Medulla oblongata (tissue), 1 donor: ENCODE measurements at regions not wholly inside any gene's neighbourhood (a gene's known extent, or its start where the extent isn't known, plus 50 kb on each side); places are given as distances from the start of the nearest gene placed in this dataset.

ENCODE experiments used
- DNase-seq: peaks from one replicate; pipeline ENCODE4 v3.0.0-alpha.2; 2015; ENCODE audit errors: extremely low spot score

DNA sequence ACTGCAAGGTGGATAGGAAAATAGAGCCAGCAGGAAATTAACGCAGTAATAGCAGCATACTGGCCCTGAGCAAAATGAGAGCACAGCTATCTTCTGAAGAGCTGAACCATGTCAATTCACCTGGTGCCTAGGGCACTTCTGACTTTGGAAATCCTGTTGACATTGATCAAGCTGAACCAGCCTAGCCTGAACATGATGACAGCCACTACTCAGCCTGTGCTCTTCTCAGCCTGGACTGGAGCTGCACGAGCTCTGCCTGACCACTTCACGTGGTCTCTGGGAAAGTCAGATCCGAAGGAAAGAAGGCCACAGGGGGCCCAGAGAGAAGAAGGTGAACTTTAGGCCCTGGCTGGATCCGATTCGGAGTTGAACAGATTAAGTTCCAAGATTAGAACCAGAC is 421.9 kb downstream of the LPIN1 start:
- DNase-seq, result no peak

DNA sequence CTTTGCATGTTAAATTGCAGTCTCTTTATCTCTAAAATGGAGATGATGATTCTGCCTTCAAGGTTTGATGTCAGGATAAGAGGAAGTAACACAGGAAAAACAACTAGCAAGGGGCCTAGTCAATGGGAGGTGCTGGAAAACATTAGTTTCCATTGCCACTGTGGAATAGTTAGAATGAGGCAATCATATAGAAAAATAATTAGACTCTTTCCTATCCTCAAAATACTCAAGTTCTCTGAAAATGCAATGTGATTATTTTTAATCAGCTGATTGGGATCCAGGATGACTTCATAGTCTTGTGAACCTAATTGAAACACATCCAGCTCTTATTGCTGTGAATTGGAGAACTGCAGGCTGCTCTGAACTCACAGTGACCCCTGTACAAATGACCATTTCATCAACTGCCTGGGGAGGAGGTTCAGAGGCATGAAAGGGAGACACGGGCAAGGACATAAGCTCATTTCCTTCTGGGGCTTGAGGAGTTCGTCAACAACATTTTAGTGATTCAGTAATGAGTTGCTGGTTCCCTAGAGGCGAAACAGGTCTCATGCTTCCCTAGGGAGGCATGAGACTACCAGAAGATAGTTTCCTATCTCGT is 422.5 kb downstream of the LPIN1 start:
- DNase-seq, result peak; percentile 65

DNA sequence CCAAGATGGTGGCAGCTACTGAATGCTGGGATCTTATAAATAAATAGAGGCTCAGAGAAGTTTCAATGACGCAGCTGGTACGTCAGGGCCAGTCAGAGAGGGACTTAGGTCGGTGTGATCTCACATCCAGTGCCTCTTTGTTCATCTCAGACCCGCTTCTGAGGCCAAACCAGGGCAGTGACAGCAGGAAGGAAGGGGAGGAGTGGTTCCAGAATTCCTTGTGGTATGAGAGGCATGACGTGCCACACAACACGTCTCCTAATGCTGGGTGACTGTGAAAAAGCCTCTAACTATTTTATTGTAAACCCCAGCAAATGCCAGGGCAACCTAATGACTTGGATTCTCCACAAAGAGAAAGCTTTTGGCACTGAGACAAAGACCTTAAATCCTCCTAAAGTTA is 423.3 kb downstream of the LPIN1 start:
- peak; percentile 63 for DNase-seq

DNA sequence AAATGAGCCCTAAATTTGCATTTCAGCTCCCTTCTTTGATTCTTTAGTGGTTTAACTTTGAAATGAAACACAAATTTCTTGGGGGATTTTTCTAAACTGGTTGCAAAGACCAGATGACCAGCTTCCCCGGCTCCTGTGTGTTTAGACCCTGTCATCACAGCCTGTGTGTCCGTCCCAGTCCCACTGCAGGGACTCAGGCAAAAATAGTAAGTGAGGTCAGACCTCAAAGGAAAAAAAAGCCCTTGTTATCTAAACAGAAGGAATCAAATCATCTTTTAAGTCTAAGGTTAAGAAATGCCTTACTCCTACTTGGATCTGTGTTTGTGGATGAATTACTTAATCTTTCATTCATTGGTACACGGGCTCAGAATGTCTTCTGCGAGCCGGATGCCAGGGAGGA is 423.7 kb downstream of the LPIN1 start:
- no peak for DNase-seq

- DNase-seq, result no peak
Observed at GRCh38 chr2:12173271-12173942, 427.0 kb downstream of the LPIN1 start.

DNA sequence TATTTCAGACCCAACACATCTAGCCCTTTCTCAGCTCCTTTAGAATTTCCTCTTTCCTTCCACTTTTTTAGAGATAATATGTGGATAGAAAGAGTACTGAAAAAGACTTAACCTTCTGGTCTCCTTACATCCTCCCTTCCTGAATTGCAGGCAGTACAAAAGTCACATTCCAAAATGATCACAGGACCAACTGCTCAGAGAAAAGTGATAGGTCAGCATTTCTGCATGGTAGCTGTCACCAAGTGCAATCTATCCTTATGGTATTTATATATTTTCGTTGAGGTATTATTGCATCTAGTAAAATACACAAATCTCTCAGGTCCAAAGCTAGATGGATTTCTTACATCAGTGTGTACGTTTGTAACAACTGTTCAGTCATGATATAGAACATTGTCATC is 427.5 kb downstream of the LPIN1 start:
- no peak for DNase-seq

DNA sequence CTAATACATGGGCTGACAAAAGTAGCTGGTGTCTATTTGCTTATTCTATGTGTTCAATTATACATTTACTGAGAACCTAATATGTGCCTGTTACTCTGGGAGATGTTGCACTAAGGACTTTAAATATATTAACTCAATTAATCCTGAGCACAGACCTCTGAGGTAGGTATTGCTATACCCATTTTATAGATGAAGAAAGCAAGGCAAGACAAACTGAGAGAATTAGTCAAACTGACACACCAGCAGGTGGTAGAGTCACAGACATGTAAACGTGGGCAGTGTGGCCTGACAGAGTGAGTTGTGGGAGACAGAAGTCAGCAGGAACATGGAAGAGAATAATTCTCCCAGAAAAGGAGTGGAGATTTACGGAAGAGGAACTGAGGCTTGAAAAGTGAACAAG is 428.9 kb downstream of the LPIN1 start:
- DNase-seq, result no peak

DNA sequence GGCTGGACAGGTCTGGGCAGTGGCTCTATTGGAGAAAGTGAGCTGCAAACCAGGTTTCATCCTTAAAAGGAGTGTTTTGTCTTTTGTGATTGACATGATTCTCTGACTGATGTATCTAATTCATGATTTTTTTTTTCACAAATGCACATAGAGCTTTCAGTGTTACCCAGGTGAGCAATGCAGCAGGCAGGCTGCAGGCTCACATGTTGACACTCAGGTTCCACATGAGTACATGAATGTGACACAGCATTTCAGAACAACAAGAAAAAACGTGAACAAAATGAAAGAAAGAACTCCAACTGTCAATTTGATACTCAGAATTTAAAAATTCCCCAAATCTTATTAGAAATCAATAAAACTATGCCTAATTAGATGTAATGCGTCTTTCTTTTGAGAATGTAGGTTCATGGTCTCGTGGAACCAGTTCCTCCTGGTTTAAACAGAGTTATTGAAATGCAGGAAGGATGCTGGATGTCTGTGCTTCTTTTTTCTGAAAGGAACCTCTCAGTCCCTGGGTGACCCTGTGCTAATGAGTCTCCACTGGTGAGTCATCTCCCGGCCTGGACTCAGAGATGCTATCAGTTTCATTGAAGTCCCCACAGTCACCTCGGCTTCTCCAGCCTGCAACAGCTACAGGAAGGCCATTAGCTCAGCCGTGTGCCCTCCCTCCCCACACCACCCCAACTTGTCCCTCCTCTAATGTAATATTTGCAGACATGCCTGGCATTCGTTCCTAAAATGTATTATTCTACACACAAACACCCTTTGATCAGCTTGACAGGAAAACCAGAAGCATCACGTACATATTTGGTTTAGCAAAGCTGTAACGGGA is 430.4 kb downstream of the LPIN1 start:
- peak; percentile 22 for DNase-seq

GRCh38 chr2:12177455-12178288 is 431.2 kb downstream of the LPIN1 start:
- no peak for DNase-seq

- no peak for DNase-seq
Observed at GRCh38 chr2:12178289-12179080, 432.1 kb downstream of the LPIN1 start.

DNA sequence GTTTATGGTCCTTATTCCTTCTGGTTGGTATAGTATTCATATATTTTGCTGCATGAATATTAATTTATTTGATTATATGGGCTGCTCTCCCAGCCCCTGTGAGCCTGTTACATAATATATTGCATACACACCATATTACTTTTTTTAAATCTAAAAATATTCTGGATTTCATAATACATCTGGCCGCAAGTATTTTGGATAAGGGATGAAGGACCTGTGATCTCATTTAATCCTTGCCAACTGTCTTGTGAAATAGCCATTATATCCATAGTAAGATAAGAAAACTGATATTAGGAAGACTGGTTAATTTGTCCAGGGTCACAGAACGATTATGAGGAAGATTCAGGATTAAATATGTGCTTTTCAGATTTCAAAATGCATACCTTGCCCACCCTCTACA is 433.6 kb downstream of the LPIN1 start:
- DNase-seq, result no peak

DNA sequence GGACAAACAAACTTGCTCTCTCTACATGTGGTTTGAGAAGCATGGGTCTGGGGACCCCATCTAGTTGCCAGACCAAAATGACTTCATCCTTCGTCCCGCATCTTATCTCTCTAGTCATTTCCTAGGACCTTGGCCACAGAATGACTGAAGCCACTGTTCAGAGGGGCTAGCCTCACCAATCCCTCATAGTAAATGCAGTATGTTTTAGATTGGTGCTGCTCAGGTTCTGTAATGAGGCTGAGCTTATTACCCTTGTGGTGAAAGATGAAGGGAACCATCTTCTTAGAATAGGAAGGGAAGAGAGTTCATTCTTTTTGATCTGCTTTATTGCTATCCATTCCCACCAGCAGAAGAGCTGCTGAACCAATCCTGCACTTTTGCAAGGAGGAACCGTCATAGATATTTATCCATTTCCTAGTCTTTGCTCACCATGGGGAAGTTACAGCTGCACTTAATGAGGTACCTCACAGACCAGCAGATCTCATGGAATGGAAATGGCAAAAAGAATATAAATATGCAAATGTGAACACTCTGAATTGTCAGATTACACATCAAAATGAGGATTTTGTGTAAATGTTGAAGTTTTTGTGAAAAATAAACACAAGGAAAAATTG is 436.7 kb downstream of the LPIN1 start:
- no peak for DNase-seq

- DNase-seq, result peak; percentile 32
Observed at GRCh38 chr2:12192762-12193161, 446.3 kb downstream of the LPIN1 start.

DNA sequence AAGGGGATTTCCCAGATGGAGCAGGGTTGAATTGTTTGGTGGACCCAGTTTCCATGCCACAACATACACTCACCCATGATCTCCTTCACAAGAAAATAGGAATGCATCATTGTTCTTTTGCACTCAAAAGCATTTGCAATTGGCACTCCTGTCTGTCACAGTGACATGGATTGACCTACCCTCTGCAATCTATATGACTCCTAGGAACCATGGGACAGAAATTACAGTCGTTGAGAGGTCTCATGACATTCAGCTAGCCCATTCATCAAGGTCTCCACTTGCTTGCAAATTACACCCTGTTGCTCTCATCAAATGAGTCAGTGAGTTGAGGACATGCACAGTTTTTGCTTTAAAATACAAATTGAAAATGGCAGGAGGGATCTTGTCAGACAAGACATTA is 448.5 kb downstream of the LPIN1 start:
- DNase-seq, result no peak

DNA sequence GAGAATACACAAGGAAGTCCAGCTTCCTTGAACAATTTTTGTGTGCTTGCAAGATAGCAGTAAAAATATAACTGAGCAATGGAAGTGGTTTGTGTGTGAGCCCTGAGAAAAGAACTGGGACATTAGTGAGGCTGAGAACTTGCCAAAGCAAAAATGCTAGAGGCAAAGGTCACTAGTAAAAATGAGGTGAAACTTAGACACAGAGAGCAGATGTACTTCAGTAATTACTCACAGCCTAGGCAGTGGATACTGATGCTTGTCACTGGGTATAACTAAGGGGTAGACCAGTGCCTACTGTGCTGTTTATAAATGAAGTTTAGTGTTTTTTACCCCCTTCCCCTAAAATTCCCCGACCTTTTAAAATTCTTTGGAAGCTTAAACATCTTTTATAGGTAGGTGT is 450.1 kb downstream of the LPIN1 start:
- DNase-seq, result no peak

DNA sequence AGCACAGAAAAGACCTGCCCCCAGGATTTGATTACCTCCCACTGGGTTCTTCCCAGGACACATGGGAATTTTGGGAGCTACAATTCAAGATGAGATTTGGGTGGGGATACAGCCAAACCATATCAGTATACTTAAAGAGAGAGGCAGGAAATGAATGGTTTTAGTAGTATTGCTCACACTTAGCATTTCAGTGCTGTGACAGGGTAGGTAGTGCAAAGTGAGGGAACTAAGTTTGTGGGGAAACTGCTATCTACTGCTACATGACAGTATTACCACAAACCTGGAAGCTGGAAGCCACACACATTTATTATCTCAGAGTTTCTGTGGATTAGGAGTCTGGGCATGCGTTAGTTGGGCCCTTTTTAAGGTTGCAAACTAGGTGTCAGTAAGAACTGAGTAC is 450.7 kb downstream of the LPIN1 start:
- no peak for DNase-seq

DNA sequence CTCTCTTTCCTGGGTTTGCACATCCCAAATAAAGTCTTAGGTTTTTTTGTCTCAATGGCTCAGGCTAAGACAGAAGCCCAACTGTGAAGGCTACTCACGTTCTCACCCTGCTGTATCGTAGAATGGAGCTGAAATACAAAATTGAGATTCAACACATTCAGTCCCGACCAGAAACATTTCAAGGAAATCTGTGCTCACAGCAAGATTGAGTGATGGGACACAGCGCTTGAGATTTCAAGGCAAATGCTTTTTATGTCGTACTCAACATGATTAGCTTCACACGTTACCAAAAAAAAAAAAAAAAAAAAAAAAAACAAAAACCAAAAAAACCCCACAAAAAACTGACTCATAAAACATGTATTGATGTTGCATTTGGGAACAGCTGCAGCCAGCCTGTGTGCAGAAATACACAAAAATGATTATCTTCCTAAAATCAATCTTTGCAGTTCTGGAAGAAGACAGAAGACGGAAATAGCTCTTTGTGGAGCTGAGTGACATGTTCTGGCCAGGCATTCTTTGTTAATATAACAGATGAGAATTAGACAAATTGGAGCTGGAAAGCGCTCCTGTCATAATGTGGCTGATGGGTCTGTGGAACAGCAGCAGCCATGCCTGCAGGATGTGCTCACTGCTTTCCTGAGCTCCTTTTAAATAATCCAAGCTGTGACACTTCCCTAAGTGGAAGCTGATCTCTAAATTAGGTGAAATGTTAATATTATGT is 453.2 kb downstream of the LPIN1 start:
- DNase-seq, result no peak

GRCh38 chr2:12201369-12201768 is 454.9 kb downstream of the LPIN1 start:
- DNase-seq, result peak; percentile 74

GRCh38 chr2:12202313-12203075 is 456.1 kb downstream of the LPIN1 start:
- no peak for DNase-seq
